ENCODE measurements at regions not wholly inside any gene's neighbourhood (a gene's known extent, or its start where the extent isn't known, plus 50 kb on each side); places are given as distances from the start of the nearest gene placed in this dataset.

GRCh38 chr4:110792036-110792435 lies 169.2 kb upstream of the PITX2 start (continued):
- no peak for TF ChIP-seq BCL3 (IDR thresholded peaks at IDR 0.05; ENCODE audit: borderline replicate concordance, insufficient read depth, low read depth, low read length, poor library complexity, severe bottlenecking)
- no peak for TF ChIP-seq MLLT1 (IDR thresholded peaks at IDR 0.05)
- TF ChIP-seq E2F8 (IDR thresholded peaks at IDR 0.05; ENCODE audit: low read depth, partially characterized antibody), result no peak
- TF ChIP-seq RELA (IDR thresholded peaks at IDR 0.05; ENCODE audit: borderline replicate concordance, partially characterized antibody), result no peak
- TF ChIP-seq HSF1 (IDR thresholded peaks at IDR 0.05; ENCODE audit: low read depth, low read length), result no peak
- TF ChIP-seq NFIC (IDR thresholded peaks at IDR 0.05; ENCODE audit: low read depth, low read length), result no peak
- no peak for TF ChIP-seq HDAC2 (IDR thresholded peaks at IDR 0.05)
- no peak for TF ChIP-seq FOXM1 (IDR thresholded peaks at IDR 0.05; ENCODE audit: low read depth, low read length)
- TF ChIP-seq MYC (IDR thresholded peaks at IDR 0.05; ENCODE audit: insufficient read depth, insufficient read length, insufficient replicate concordance, low read length, severe bottlenecking), result no peak
- no peak for TF ChIP-seq ZNF687 (IDR thresholded peaks at IDR 0.05)
- no peak for TF ChIP-seq CHD2 (IDR thresholded peaks at IDR 0.05; ENCODE audit: borderline replicate concordance, low read depth, low read length)
